Fibroblast of lung (primary cell): ENCODE measurements at regions not wholly inside any gene's neighbourhood (a gene's known extent, or its start where the extent isn't known, plus 50 kb on each side); places are given as distances from the start of the nearest gene placed in this dataset.

Source experiments
- EZH2 ChIP-seq: IDR thresholded peaks from 2 replicates; pipeline ENCODE4 v1.5.1; 2012; ENCODE audit warnings: low read length, control low read depth, mild to moderate bottlenecking; ENCODE audit errors: missing control alignments
- TF ChIP-seq, protein P1 (sequence below), 2 donors: IDR thresholded peaks in 1 of 2; conservative IDR thresholded peaks in 1 of 2; 1 replicate in 1 of 2; 2 replicates in 1 of 2; pipeline ENCODE4 v1.5.1; 2011 to 2012; ENCODE audit warnings: low read length in 2 of 2, control low read depth in 1 of 2, inconsistent platforms in 1 of 2, low read depth in 1 of 2, mild to moderate bottlenecking in 1 of 2

- TF ChIP-seq, protein P1, sequence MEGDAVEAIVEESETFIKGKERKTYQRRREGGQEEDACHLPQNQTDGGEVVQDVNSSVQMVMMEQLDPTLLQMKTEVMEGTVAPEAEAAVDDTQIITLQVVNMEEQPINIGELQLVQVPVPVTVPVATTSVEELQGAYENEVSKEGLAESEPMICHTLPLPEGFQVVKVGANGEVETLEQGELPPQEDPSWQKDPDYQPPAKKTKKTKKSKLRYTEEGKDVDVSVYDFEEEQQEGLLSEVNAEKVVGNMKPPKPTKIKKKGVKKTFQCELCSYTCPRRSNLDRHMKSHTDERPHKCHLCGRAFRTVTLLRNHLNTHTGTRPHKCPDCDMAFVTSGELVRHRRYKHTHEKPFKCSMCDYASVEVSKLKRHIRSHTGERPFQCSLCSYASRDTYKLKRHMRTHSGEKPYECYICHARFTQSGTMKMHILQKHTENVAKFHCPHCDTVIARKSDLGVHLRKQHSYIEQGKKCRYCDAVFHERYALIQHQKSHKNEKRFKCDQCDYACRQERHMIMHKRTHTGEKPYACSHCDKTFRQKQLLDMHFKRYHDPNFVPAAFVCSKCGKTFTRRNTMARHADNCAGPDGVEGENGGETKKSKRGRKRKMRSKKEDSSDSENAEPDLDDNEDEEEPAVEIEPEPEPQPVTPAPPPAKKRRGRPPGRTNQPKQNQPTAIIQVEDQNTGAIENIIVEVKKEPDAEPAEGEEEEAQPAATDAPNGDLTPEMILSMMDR (conservative IDR thresholded peaks at IDR 0.05 in 1 of 2, IDR thresholded peaks at IDR 0.05 in 1 of 2; ENCODE audit: low read depth in 1 of 2, low read length in 2 of 2): no peak
- TF ChIP-seq EZH2: no peak
Observed at GRCh38 chr2:139080244-139080643, 300.1 kb upstream of the NXPH2 start.
